Ascending aorta (tissue), 2 donors: ENCODE measurements at regions not wholly inside any gene's neighbourhood (a gene's known extent, or its start where the extent isn't known, plus 50 kb on each side); places are given as distances from the start of the nearest gene placed in this dataset.

ENCODE experiments used
- DNase-seq, 2 donors: peaks; one replicate each; pipeline ENCODE4 v3.0.0-alpha.2; 2019; ENCODE audit warnings: low spot score in 2 of 2
- H3K27ac ChIP-seq, 2 donors: fragments of 200-600 bp; sonication (generic); one replicate each; pipeline ENCODE4 v1.5.1; 2016 to 2017; ENCODE audit warnings: mild to moderate bottlenecking in 1 of 2
- H3K27me3 ChIP-seq: fragments of 200-600 bp; sonication (generic); one replicate; pipeline ENCODE4 v1.5.1; 2017
- H3K36me3 ChIP-seq, 2 donors: fragments of 200-600 bp; sonication (generic); one replicate each; pipeline ENCODE4 v1.5.1; 2016
- H3K4me1 ChIP-seq, 2 donors: fragments of 200-600 bp; sonication (generic); one replicate each; pipeline ENCODE4 v1.5.1; 2016 to 2017; ENCODE audit warnings: mild to moderate bottlenecking in 1 of 2
- H3K4me3 ChIP-seq, 2 donors: fragments of 200-600 bp; sonication (generic); one replicate each; pipeline ENCODE4 v1.5.1; 2016 to 2017; ENCODE audit warnings: mild to moderate bottlenecking in 1 of 2
- H3K9me3 ChIP-seq, 2 donors: fragments of 200-600 bp; sonication (generic); one replicate each; pipeline ENCODE4 v1.5.1; 2016
- intact Hi-C: fragments of 100-400 bp; cut with DNase I; formaldehyde crosslinking; loops from one replicate; pipeline ENCODE4 v1.15.1; 2023
- TF ChIP-seq, protein P1 (sequence below), 3 experiments: fragments of 200-600 bp in 2 of 3; fragments of 450-650 bp in 1 of 3; sonication (generic) in 2 of 3; IDR thresholded peaks; one replicate each; pipeline ENCODE4 v1.5.1; 2016 to 2019; ENCODE audit warnings: antibody characterized with exemption in 3 of 3, mild to moderate bottlenecking in 1 of 3, moderate library complexity in 1 of 3

DNA sequence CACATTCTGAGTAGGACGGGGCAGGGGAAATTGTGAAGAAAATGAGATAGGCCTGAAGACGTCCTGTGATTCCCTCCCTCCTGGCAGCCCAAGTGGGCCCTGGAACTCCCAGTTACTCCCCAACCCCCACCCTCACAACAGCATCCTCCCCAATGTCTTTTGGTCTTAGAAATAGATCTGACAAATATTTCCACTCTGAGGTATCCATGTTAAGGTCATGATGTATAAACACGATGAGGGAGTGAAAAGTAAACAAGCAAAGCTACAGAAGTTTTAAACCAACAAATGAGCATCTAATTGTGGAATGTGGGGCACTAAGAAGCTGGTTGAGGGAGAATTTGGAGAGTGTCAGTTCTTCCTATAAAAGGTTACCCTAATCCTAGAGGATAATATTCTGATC lies 103.7 kb upstream of the AADACL2 start:
- H3K4me1 ChIP-seq: peaks cover 0 to 11% of the 10 kb centered on the region in 2 donors
- no peaks in the 10 kb centered on the region for H3K27me3 ChIP-seq
- intact Hi-C loops: loop anchor here (5.0 kb wide), 1 partner anchor 1733 kb away; no protein-coding TSS in a partner anchor
- H3K27ac ChIP-seq: no peak overlapping the region
- H3K36me3 ChIP-seq: no peaks in the 10 kb centered on the region
- DNase-seq: no peak
- TF ChIP-seq, protein P1, sequence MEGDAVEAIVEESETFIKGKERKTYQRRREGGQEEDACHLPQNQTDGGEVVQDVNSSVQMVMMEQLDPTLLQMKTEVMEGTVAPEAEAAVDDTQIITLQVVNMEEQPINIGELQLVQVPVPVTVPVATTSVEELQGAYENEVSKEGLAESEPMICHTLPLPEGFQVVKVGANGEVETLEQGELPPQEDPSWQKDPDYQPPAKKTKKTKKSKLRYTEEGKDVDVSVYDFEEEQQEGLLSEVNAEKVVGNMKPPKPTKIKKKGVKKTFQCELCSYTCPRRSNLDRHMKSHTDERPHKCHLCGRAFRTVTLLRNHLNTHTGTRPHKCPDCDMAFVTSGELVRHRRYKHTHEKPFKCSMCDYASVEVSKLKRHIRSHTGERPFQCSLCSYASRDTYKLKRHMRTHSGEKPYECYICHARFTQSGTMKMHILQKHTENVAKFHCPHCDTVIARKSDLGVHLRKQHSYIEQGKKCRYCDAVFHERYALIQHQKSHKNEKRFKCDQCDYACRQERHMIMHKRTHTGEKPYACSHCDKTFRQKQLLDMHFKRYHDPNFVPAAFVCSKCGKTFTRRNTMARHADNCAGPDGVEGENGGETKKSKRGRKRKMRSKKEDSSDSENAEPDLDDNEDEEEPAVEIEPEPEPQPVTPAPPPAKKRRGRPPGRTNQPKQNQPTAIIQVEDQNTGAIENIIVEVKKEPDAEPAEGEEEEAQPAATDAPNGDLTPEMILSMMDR (IDR thresholded peaks at IDR 0.05): no peak
- no peak overlapping the region for H3K4me3 ChIP-seq
- no peaks in the 10 kb centered on the region for H3K9me3 ChIP-seq

DNA sequence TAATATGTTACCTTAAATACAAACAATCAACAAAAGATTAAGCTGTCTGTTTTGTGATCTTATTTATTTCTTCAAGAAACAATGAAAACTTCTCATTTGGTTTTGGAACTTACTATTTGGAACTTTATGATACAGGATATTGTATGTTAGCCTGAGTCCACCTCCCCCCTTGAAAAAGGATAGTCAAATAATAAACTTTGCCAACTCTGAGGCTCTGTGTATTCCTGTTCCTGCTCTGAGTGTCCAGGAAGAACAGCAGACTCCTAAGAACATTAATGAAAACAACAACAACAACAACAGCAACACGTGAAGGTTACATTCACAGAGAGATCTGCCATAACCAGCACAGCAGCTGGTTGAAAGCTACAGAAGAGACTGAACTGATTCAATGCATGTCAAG lies 108.1 kb upstream of the AADACL2 start:
- intact Hi-C loops: no loop called here
- TF ChIP-seq, protein P1 (IDR thresholded peaks at IDR 0.05): no peak
- Histone ChIP-seq H3K9me3 (no peaks in the 10 kb centered on the region), H3K4me1 (no peaks in the 10 kb centered on the region), H3K36me3 (no peaks in the 10 kb centered on the region), H3K27ac (no peak overlapping the region), H3K4me3 (no peak overlapping the region), H3K27me3 (no peaks in the 10 kb centered on the region)
- DNase-seq: no peak

DNA sequence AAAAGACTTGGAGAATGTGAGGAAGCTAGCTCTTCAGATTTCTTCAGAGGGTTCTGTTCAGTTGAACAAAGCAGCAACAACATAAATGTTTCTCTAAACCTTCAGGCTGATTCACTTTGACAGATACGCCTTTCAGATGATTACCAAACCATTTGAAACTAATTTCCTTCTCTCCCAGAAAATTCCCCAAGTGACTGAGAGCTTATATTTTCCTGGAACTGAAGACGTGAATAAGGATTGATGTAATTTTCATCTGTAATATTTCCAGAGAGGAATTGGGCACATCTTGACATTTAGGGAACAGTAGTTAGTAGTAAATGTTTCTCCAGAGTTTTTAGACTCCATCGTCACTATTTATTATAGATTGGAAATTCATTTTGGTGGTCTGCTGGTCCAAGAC lies 108.6 kb upstream of the AADACL2 start:
- no peaks in the 10 kb centered on the region for H3K4me1 ChIP-seq
- H3K4me3 ChIP-seq: no peak overlapping the region
- no peaks in the 10 kb centered on the region for H3K9me3 ChIP-seq
- TF ChIP-seq, protein P1 (IDR thresholded peaks at IDR 0.05): no peak
- intact Hi-C loops: no loop called here
- H3K27me3 ChIP-seq: no peaks in the 10 kb centered on the region
- DNase-seq: no peak
- H3K36me3 ChIP-seq: no peaks in the 10 kb centered on the region
- H3K27ac ChIP-seq: no peak overlapping the region

DNA sequence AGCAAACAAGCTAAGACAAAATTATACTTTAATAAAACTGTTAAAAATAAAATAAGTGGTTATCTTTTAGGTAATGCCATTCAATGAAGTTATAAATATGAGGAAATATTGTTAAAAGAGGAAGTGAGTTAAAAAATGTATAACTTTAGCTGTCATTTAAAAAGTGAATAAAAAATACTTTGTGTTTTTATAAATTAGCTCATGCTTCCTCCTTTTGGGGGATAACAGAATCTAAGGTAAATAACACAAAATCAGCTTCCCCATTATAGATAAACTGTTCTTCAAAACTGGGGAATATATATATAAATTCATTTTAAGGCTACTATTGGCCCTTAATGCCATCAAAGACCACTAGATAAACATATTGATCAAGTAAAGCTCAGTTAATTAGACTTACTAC lies 113.7 kb upstream of the AADACL2 start:
- Histone ChIP-seq H3K36me3 (no peaks in the 10 kb centered on the region), H3K4me1 (no peaks in the 10 kb centered on the region), H3K9me3 (no peaks in the 10 kb centered on the region), H3K27ac (no peak overlapping the region), H3K4me3 (no peak overlapping the region), H3K27me3 (no peaks in the 10 kb centered on the region)
- intact Hi-C loops: no loop called here
- DNase-seq: no peak
- TF ChIP-seq, protein P1 (IDR thresholded peaks at IDR 0.05): no peak

DNA sequence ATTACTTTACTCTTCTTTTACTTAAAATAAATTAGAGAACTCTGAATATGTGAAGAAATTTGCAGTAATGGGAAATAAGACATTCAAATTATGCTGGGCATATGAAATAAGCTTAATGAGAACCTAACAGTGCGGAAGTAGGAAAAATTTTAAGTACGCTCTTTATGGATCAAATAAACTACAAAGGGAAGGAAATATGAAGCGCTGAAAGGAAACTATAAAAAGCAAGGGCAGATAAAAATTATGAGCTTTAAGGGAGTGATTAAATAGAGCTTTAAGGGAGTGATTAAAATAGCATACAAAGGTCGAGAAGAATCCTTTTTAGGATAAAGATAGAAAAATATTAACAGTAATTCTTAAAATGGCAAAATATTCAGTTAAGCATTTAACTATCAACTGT lies 118.3 kb upstream of the AADACL2 start:
- TF ChIP-seq, protein P1 (IDR thresholded peaks at IDR 0.05): no peak
- no peaks in the 10 kb centered on the region for H3K27me3 ChIP-seq
- no peak for DNase-seq
- intact Hi-C loops: no loop called here
- no peak overlapping the region for H3K27ac ChIP-seq
- H3K4me3 ChIP-seq: no peak overlapping the region
- H3K4me1 ChIP-seq: peaks cover 0 to 6% of the 10 kb centered on the region in 2 donors
- no peaks in the 10 kb centered on the region for H3K9me3 ChIP-seq
- H3K36me3 ChIP-seq: no peaks in the 10 kb centered on the region

DNA sequence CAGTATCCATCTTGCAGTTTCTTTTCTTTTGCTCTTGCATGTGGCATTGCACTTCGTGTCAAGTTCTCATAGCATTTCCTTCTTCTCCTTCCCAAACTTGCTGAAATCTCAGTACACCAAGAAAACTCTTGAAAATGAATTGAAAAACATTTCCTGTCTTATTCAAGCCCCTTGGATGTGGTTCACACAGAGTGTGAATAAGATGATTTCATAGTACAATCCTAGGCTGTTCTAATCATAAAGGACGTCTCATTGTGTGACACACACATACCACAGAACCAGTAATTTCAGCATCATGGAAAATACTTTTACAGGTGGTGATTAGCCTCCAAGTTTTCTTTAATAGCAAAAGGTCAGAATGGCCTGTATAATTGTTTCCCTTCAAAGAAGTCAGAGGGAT lies 121.6 kb upstream of the AADACL2 start:
- TF ChIP-seq, protein P1 (IDR thresholded peaks at IDR 0.05): no peak
- Histone ChIP-seq H3K27ac (peak overlapping the region; percentile 55), H3K4me1 (peaks cover 0 to 6% of the 10 kb centered on the region in 2 donors), H3K27me3 (no peaks in the 10 kb centered on the region), H3K36me3 (no peaks in the 10 kb centered on the region), H3K4me3 (no peak overlapping the region), H3K9me3 (no peaks in the 10 kb centered on the region)
- no peak for DNase-seq
- intact Hi-C loops: no loop called here
